ENCODE measurements at regions not wholly inside any gene's neighbourhood (a gene's known extent, or its start where the extent isn't known, plus 50 kb on each side); places are given as distances from the start of the nearest gene placed in this dataset.

DNA sequence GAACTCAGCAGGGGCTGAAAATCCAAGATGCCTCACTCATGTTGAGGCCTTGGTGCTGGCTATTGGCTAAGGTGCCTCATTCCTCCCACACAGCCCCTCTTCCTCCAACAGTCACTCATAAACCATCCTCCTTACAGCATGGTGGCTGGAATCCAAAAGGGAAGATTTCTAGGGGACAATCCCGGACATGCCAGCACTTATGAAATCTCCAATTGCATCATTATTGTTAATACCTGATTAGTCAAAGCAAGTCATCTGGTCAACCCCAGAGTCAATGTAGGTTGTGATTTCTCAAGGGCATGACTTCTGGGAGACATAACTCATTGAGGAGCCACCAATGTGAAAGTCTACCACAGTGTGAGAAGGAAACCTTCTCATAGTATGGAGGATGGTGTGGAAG lies 506.6 kb upstream of the NOX3 start:
- no peak for DNase-seq (ENCODE audit: low read depth in 2 of 3, low spot score in 2 of 3)

DNA sequence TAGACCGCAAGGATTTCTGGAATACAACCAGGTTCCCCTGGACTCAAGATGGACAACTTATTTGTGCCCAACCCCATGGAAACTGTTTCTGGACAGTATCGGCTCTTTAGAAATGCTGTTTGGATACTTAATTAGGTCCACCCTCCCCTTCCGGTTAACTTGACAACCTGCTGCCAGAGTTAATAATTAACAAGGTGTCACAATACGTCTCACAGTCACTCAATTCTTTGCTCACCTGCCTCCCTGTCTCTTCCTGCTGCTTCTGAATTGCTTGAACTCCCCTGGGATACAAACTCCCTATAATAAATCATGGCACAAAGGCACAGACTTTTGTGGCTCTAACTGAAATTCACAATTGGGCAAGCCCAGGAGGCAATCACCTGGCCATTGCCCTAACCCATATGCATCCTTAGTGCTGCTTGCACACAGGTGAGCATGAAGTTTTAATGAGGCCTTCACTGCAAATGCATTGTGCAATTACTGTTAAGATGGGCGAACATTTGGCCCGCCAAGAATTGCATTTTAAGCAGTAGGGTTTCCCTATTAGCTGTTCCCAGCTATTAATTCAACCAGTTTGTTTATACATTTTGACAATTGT lies 504.4 kb upstream of the NOX3 start:
- DNase-seq (ENCODE audit: low read depth in 2 of 3, low spot score in 2 of 3) = no peak

- DNase-seq (ENCODE audit: low read depth in 2 of 3, low spot score in 2 of 3) = no peak
These were observed 502.9 kb upstream of the NOX3 start for GRCh38 chr6:155958550-155958949.

DNA sequence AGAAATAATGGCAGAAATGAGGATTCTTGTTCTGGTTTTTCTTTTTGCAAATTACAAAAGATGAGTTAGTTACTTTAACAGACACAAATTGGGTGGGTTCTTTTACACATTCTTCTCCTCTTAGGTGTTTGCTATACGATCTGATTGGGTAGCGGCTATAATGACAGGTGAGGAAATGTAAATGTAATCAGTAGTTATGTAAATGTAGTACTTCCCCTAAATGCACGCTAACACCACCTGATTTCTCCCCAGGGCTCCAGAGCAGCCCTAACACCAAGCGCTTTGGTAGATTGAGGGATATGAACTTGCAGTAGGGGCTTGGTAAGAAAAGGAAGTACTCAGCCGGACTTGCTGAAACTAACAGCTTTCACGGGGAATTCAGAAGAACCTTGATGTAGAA lies 499.4 kb upstream of the NOX3 start:
- no peak for DNase-seq (ENCODE audit: low read depth in 2 of 3, low spot score in 2 of 3)

- no peak for DNase-seq (ENCODE audit: low read depth in 2 of 3, low spot score in 2 of 3)
These were observed 498.5 kb upstream of the NOX3 start for GRCh38 chr6:155954149-155954548.

DNA sequence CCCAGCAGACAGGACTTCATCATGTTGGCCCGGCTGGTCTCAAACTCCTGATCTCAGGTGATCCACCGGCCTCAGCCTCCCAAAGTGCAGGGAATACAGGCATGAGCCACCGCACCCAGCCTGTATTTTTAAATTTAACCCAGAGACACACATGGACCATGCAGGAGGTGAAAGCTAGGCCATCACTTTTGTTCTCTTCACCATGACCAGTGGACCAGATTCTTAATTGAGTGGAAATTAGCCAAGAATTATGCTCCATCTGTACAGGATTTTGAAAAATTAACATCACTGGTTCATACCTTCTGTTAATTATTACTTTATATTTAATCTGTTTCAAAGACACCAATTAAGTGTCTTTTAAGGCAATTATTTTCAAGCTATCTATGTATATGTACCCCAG lies 493.6 kb upstream of the NOX3 start:
- DNase-seq (ENCODE audit: low read depth in 2 of 3, low spot score in 2 of 3) = no peak

DNA sequence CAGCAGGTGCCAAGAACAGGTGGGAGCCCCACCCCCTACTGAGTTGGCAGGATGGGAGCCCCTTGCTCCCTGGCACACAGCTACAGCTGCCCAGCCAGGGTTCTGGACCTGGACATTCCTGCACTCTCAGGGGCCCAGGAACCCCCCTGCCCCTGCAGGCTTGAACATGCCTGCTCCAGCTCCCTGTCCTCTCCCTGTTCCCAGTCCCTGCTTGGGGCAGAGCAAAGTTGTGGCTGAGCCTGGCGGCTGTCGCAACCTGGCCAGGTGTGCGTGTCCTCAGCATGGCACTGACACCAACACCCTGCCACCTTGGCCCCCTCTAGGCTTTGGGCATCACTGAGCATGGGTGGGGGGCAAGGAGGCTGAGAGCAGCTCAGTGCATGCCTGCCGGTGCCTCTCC lies 491.2 kb upstream of the NOX3 start:
- DNase-seq (ENCODE audit: low read depth in 2 of 3, low spot score in 2 of 3) = no peak

- DNase-seq (ENCODE audit: low read depth in 2 of 3, low spot score in 2 of 3) = no peak
These were observed 488.0 kb upstream of the NOX3 start for GRCh38 chr6:155943635-155944034.

DNA sequence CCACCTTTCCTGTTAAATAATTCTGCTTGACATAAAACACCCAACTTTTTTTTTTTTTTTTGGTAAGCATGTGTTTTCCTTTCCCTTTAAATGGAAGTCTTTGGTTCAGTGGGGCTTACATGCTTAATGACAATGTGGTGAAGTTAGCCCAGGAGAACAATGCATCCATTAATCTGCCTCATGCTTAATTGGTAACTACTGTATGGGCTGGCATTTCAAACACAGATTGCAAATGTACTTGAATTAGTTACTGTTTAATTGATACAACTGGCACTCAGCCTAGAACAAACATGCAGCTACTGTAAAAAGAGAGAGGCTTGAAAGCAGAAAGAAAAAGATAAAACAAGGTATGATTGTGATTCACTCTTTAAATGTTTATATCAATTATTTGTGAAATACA lies 483.6 kb upstream of the NOX3 start:
- no peak for DNase-seq (ENCODE audit: low read depth in 2 of 3, low spot score in 2 of 3)

- DNase-seq (ENCODE audit: low read depth in 2 of 3, low spot score in 2 of 3) = no peak
These were observed 480.9 kb upstream of the NOX3 start for GRCh38 chr6:155936551-155936950.

DNA sequence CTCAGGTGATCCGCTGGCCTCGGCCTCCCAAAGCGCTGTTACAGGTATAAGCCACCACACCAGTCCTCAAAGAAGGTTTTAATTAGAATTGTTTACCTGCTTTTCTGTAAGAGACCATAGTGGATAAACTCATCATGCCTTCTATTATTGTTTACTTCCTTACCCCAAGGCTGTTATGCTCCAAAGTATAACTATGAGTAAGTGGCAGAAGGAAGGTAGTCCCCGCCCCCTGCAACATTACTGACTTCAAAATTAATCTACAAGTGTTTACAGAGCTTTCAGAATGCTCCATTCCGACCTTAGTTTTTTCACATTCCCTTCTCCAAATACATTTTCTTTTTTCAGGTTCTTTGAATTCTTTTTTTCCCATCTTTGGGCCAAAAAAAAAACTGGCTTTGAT lies 480.5 kb upstream of the NOX3 start:
- DNase-seq (ENCODE audit: low read depth in 2 of 3, low spot score in 2 of 3) = no peak

- no peak for DNase-seq (ENCODE audit: low read depth in 2 of 3, low spot score in 2 of 3)
These were observed 461.4 kb upstream of the NOX3 start for GRCh38 chr6:155916846-155917624.

DNA sequence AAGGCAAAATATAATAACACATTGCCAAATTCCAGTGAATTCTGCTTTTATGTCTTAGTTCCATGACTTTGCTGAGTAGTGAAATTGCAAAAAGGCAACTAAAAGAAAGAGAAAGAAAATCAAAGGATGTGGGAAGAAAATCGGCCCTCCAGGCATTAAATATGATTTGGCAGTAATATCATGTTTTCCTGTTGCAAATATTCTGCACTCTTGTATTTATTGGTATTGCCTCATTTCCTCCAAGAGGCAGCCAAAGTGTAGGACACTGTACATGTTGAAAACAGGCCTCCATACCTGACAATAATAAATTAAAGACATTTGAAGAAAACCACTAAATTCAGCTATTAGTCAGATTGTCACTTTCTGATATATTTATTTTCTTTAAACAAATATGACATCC lies 460.0 kb upstream of the NOX3 start:
- no peak for DNase-seq (ENCODE audit: low read depth in 2 of 3, low spot score in 2 of 3)

DNA sequence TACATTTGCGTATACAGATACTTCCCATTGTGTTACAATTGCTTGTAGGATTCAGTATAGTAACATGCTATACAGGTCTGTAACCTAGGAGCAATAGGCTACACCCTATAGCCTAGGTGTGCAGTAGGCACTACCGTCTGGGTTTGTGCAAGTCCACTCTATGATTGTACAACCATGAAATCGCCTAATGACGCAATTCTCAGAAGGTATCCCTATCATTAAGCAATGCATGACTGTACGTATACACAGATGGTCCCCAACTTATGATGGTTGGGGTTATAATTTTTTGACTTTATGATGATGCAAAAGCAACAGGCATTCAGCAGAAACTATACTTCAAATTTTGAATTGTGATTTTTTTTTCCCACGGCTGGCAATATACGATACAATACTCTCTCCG lies 458.2 kb upstream of the NOX3 start:
- DNase-seq (ENCODE audit: low read depth in 2 of 3, low spot score in 2 of 3) = no peak

- DNase-seq (ENCODE audit: low read depth in 2 of 3, low spot score in 2 of 3) = no peak
These were observed 454.1 kb upstream of the NOX3 start for GRCh38 chr6:155909710-155910109.

GRCh38 chr6:155895641-155896040 lies 440.0 kb upstream of the NOX3 start:
- no peak for DNase-seq (ENCODE audit: low read depth in 2 of 3, low spot score in 2 of 3)

DNA sequence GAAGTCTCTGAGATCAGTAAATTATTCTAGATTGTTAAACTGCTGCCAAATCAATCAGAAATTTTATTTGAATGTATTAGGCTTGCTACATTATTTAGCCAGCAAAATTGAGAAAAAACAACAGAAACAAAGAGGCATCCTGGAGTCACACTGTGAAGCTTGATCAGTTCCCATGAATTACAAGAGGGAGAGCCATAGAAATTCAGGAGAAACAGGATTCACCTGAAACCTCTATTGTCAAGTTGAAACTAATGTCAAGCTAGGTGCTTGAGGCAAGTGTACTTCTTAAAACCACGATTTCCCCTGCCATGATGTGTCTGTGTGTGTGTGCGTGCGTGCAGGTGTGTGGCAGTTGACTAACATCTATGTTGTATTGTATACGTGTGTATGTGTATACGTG lies 439.1 kb upstream of the NOX3 start:
- no peak for DNase-seq (ENCODE audit: low read depth in 2 of 3, low spot score in 2 of 3)

GRCh38 chr6:155894262-155894661 lies 438.6 kb upstream of the NOX3 start:
- DNase-seq (ENCODE audit: low read depth in 2 of 3, low spot score in 2 of 3) = no peak

- no peak for DNase-seq (ENCODE audit: low read depth in 2 of 3, low spot score in 2 of 3)
These were observed 434.8 kb upstream of the NOX3 start for GRCh38 chr6:155890409-155890808.

- no peak for DNase-seq (ENCODE audit: low read depth in 2 of 3, low spot score in 2 of 3)
These were observed 433.8 kb upstream of the NOX3 start for GRCh38 chr6:155889410-155889809.

DNA sequence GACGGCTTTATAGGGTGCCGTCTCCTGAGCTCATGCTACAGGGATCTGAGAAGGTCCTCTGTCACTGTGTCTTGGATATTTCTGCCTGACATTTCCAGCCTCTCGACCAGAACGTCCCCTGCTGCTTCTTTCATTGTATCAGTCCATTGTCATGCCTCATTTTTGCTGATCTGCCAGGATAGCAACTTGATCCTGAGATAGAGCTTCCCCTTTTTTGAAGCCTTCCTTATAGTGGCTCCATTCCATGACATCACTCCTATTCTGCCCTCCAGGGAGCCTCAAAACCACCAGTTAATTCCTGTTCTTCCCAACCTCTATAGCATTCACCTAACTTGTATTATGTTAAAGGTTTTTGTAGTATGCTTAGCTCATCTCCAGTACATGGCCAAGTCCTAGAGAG lies 431.8 kb upstream of the NOX3 start:
- DNase-seq (ENCODE audit: low read depth in 2 of 3, low spot score in 2 of 3) = no peak

DNA sequence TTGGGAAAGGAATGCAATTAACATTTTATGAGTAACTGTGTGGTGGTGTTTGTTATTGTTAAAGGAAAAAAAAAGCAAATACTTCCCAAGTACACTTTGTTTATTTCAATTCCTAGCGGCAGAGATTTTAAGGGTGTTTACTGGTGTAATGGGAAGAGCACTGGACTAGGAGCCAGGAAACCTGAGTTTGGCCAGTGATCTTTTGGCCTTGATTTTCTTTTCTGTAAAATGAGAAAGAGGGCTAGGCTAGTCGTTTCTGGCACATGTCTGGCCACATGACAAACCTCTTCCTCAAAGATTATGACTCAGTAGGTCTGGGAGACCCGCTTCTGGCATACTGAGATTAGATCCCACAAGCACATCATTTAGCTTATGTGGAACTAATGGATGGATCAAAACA lies 428.1 kb upstream of the NOX3 start:
- no peak for DNase-seq (ENCODE audit: low read depth in 2 of 3, low spot score in 2 of 3)

DNA sequence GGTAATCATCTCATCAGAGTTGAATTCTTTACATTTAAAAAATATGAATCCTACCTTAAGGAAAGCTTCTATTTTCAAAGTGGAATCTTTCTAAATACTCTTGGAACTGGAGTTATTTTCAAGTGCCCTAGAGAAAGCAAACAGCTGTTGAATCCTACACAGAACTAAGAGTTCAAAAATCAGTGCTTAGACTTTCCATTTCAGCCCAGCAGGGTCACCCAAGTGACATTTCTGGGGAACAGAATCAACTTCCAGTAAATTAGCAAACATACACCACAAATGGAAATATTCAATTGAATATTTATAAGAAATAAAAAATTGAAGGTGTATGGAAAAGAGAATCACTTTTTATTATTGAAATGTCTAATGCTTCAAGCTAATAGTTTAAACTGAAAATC lies 427.7 kb upstream of the NOX3 start:
- no peak for DNase-seq (ENCODE audit: low read depth in 2 of 3, low spot score in 2 of 3)
